Spleen (tissue), 11 donors: ENCODE measurements at regions not wholly inside any gene's neighbourhood (a gene's known extent, or its start where the extent isn't known, plus 50 kb on each side); places are given as distances from the start of the nearest gene placed in this dataset.

Experiments used
- DNase-seq: peaks from one replicate; pipeline ENCODE4 v3.0.0-alpha.2; 2020
- H3K27ac ChIP-seq, 8 donors: fragments of 200-600 bp; sonication (generic) in 7 of 8; 1 replicate in 4 of 8; 2 replicates in 4 of 8; pipeline versions ENCODE4 v1.5.0 to v1.8.0; 2016 to 2021; ENCODE audit warnings: inconsistent platforms in 4 of 8, mild to moderate bottlenecking in 4 of 8, moderate library complexity in 1 of 8
- H3K27me3 ChIP-seq, 7 donors: fragments of 200-600 bp; sonication (generic) in 6 of 7; replicated peaks in 1 of 7; 1 replicate in 4 of 7; 2 replicates in 3 of 7; pipeline versions ENCODE4 v1.5.0 to v1.8.0; 2016 to 2021; ENCODE audit warnings: inconsistent platforms in 3 of 7, mild to moderate bottlenecking in 1 of 7
- H3K36me3 ChIP-seq, 6 donors: fragments of 200-600 bp; sonication (generic) in 5 of 6; 1 replicate in 4 of 6; 2 replicates in 2 of 6; pipeline versions ENCODE4 v1.5.0 to v1.8.0; 2016 to 2021; ENCODE audit warnings: inconsistent platforms in 2 of 6
- H3K4me1 ChIP-seq, 6 donors: fragments of 200-600 bp; sonication (generic) in 5 of 6; 1 replicate in 3 of 6; 2 replicates in 3 of 6; pipeline versions ENCODE4 v1.5.0 to v1.8.0; 2016 to 2021; ENCODE audit warnings: inconsistent platforms in 3 of 6
- H3K4me3 ChIP-seq, 8 donors: fragments of 200-600 bp; sonication (generic) in 7 of 8; 1 replicate in 4 of 8; 2 replicates in 4 of 8; pipeline versions ENCODE4 v1.5.0 to v1.8.0; 2016 to 2021; ENCODE audit warnings: inconsistent platforms in 4 of 8, mild to moderate bottlenecking in 4 of 8, moderate library complexity in 2 of 8
- H3K9me3 ChIP-seq, 8 donors: fragments of 200-600 bp; sonication (generic) in 7 of 8; 1 replicate in 4 of 8; 2 replicates in 4 of 8; pipeline versions ENCODE4 v1.5.0 to v1.8.0; 2016 to 2021; ENCODE audit warnings: inconsistent platforms in 4 of 8
- CTCF ChIP-seq, 11 experiments: fragments of 200-600 bp in 7 of 11; fragments of 450-650 bp in 4 of 11; sonication (generic) in 4 of 11; IDR thresholded peaks in 8 of 11; conservative IDR thresholded peaks in 3 of 11; 1 replicate in 7 of 11; 2 replicates in 4 of 11; pipeline versions ENCODE4 v1.4.0 to v1.8.0; 2016 to 2021; ENCODE audit warnings: antibody characterized with exemption in 11 of 11, inconsistent platforms in 4 of 11, mild to moderate bottlenecking in 1 of 11
- POLR2A ChIP-seq, 3 donors: fragments of 450-650 bp; IDR thresholded peaks; one replicate each; pipeline ENCODE4 v1.5.1; 2017; ENCODE audit warnings: antibody characterized with exemption in 3 of 3, mild to moderate bottlenecking in 1 of 3
- POLR2AphosphoS5 ChIP-seq, 3 donors: sonication (generic); formaldehyde crosslinking; IDR thresholded peaks; one replicate each; pipeline ENCODE4 v1.5.1; 2017; ENCODE audit warnings: antibody characterized with exemption in 3 of 3
- WGBS, 5 donors: extraction: QIAGEN DNeasy Blood & Tissue Kit in 3 of 5; methylation state at CpG; one replicate each; pipeline versions ENCODE4 v1.1.5 to v1.1.7; 2013 to 2018; 5-methylcytosine and 5-hydroxymethylcytosine counted together
- intact Hi-C: fragments of 100-400 bp; cut with DNase I; formaldehyde crosslinking; loops from one replicate; pipeline ENCODE4 v1.15.0; 2023; ENCODE audit warnings: low total_unique reads
- donor health status: healthy with polysubstance abuse.
- donor health status: DM: no; HTN: no; CAD: no; lungs with moderate emphysema.
- donor health status: DM: no; HTN: no; CAD: no.
- donor health status: Bipolar disorder and iron deficiency.
- donor health status: healthy.
- donor health status: DM: no; HTN: no; CAD: no.
- donor health status: DM: yes; HTN: yes; CAD: no.

GRCh38 chr7:35513195-35513594 lies 181.7 kb downstream of the HERPUD2 start:
- intact Hi-C loops = no loop called here
- H3K27me3 ChIP-seq = peaks cover 0 to 5% (median 0%) of the 10 kb centered on the region in 7 donors
- H3K27ac ChIP-seq = no peak overlapping the region
- no peaks in the 10 kb centered on the region for H3K9me3 ChIP-seq
- H3K4me3 ChIP-seq = no peak overlapping the region
- DNase-seq = no peak
- no peaks in the 10 kb centered on the region for H3K36me3 ChIP-seq
- H3K4me1 ChIP-seq = no peaks in the 10 kb centered on the region
- TF ChIP-seq POLR2A (IDR thresholded peaks at IDR 0.05) = no peak
- 65 to 80% (median 74%) methylated on average over 5 of the region's 5 CpGs for WGBS, 5 donors

GRCh38 chr7:35512716-35513115 lies 182.2 kb downstream of the HERPUD2 start:
- intact Hi-C loops = no loop called here
- Histone ChIP-seq H3K4me1 (no peaks in the 10 kb centered on the region), H3K27ac (no peak overlapping the region), H3K27me3 (peaks cover 0 to 5% (median 0%) of the 10 kb centered on the region in 7 donors), H3K9me3 (no peaks in the 10 kb centered on the region), H3K36me3 (no peaks in the 10 kb centered on the region), H3K4me3 (no peak overlapping the region)
- 66 to 75% (median 70%) methylated on average over 5 of the region's 5 CpGs for WGBS, 5 donors
- no peak for DNase-seq
- TF ChIP-seq POLR2AphosphoS5 (IDR thresholded peaks at IDR 0.05) (no peak), CTCF (IDR thresholded peaks at IDR 0.05 in 8 of 11, conservative IDR thresholded peaks at IDR 0.05 in 3 of 11) (no peak), POLR2A (IDR thresholded peaks at IDR 0.05) (no peak)

GRCh38 chr7:35508623-35509400 lies 186.1 kb downstream of the HERPUD2 start:
- 74 to 87% (median 86%) methylated on average over 3 of the region's 3 CpGs for WGBS, 5 donors
- TF ChIP-seq POLR2AphosphoS5 (IDR thresholded peaks at IDR 0.05) (no peak), CTCF (IDR thresholded peaks at IDR 0.05 in 8 of 11, conservative IDR thresholded peaks at IDR 0.05 in 3 of 11) (no peak), POLR2A (IDR thresholded peaks at IDR 0.05) (no peak)
- intact Hi-C loops = no loop called here
- Histone ChIP-seq H3K27me3 (peaks cover 0 to 5% (median 0%) of the 10 kb centered on the region in 7 donors), H3K4me3 (no peak overlapping the region), H3K4me1 (no peaks in the 10 kb centered on the region), H3K9me3 (no peaks in the 10 kb centered on the region), H3K36me3 (no peaks in the 10 kb centered on the region), H3K27ac (no peak overlapping the region)
- no peak for DNase-seq

- no peak for DNase-seq
- intact Hi-C loops = no loop called here
- H3K36me3 ChIP-seq = no peaks in the 10 kb centered on the region
- TF ChIP-seq POLR2A (IDR thresholded peaks at IDR 0.05) = no peak
- TF ChIP-seq CTCF (IDR thresholded peaks at IDR 0.05 in 8 of 11, conservative IDR thresholded peaks at IDR 0.05 in 3 of 11) = no peak
- 59 to 80% (median 74%) methylated on average over 7 of the region's 7 CpGs for WGBS, 5 donors
- no peaks in the 10 kb centered on the region for H3K4me1 ChIP-seq
- H3K4me3 ChIP-seq = no peak overlapping the region
- H3K27me3 ChIP-seq = no peaks in the 10 kb centered on the region
- no peaks in the 10 kb centered on the region for H3K9me3 ChIP-seq
- H3K27ac ChIP-seq = no peak overlapping the region
Measured at GRCh38 chr7:35505066-35505465, 189.9 kb downstream of the HERPUD2 start.
